ENCODE measurements at regions not wholly inside any gene's neighbourhood (a gene's known extent, or its start where the extent isn't known, plus 50 kb on each side); places are given as distances from the start of the nearest gene placed in this dataset.

GRCh38 chr13:26951581-26952177 lies 191.1 kb upstream of the GPR12 start:
- H3K4me3 ChIP-seq (replicated peaks in 1 of 2; ENCODE audit: low read depth in 1 of 2, low read length in 2 of 2), result no peak overlapping the region
- no peaks in the 10 kb centered on the region for H3K4me1 ChIP-seq (ENCODE audit: control insufficient read depth in 1 of 2, insufficient read depth in 2 of 2, low read length in 2 of 2)
- H2AFZ ChIP-seq (ENCODE audit: low read depth, low read length, poor library complexity, severe bottlenecking), result no peak overlapping the region
- ATAC-seq (no peak), DNase-seq (ENCODE audit: low read depth, low spot score) (no peak)
- H3K27me3 ChIP-seq (ENCODE audit: insufficient read depth, low read length), result peaks cover 7% of the 10 kb centered on the region
- ChIA-PET CTCF (interaction anchor here (0.8 kb wide), 1 partner anchor 410 kb away, joined by 3 read pairs; no protein-coding TSS in a partner anchor), POLR2A (no interaction called here), RAD21 (ENCODE audit: low non-redundant PET in 1 of 2, low total read pairs in 2 of 2, uncharacterized antibody in 2 of 2, unreplicated experiment in 2 of 2) (no interaction called here)
- H3K79me2 ChIP-seq (ENCODE audit: insufficient read depth, low read length), result no peaks in the 10 kb centered on the region
- no peaks in the 10 kb centered on the region for H3K9me3 ChIP-seq (ENCODE audit: control insufficient read depth in 1 of 2, insufficient read depth in 1 of 2, low read depth in 1 of 2, low read length in 2 of 2)
- H3K36me3 ChIP-seq (ENCODE audit: control insufficient read depth in 1 of 2, insufficient read depth in 2 of 2, low read length in 2 of 2), result no peaks in the 10 kb centered on the region
- intact Hi-C loops (cut with micrococcal nuclease), result no loop called here
- no peaks in the 10 kb centered on the region for H4K20me1 ChIP-seq (ENCODE audit: insufficient read depth)
- H3K9ac ChIP-seq (ENCODE audit: low read length), result no peak overlapping the region
- H3K27ac ChIP-seq (ENCODE audit: low read depth, low read length), result no peak overlapping the region
- no peaks in the 10 kb centered on the region for H3K9me2 ChIP-seq (ENCODE audit: insufficient read depth)
- no peak overlapping the region for H3K4me2 ChIP-seq (ENCODE audit: low read length)
- no TSS peak for BruUV-seq (replicated peaks)
- TF ChIP-seq FOSL1 (IDR thresholded peaks at IDR 0.05; ENCODE audit: low read depth) (no peak), TCF7L2 (IDR thresholded peaks at IDR 0.05; ENCODE audit: borderline replicate concordance, extremely low read depth, insufficient read depth, insufficient read length) (no peak), EZH2 (IDR thresholded peaks at IDR 0.05) (no peak), POLR2A (IDR thresholded peaks at IDR 0.05; ENCODE audit: borderline replicate concordance, extremely low read depth, insufficient read depth, insufficient read length) (no peak), ZFX (IDR thresholded peaks at IDR 0.05) (no peak), RAD21 (IDR thresholded peaks at IDR 0.05; ENCODE audit: low read depth) (no peak)

DNA sequence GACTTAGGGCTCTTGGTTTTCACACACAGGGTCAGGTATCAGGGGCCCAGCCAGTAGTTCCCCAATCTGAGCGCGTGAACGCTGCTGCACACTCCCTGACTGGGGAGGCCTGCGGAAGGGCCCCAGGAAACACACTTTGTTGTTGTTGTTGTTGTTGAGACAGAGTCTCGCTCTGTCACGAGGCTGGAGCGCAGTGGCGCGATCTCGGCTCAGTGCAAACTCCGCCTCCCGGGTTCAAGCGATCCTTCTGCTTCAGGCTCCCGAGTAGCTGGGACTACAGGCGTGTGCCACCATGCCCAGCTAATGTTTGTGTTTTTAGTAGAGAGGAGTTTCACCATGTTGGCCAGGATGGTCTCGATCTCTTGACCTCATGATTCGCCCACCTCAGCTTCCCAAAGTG lies 190.4 kb upstream of the GPR12 start:
- Histone ChIP-seq H4K20me1 (ENCODE audit: insufficient read depth) (no peaks in the 10 kb centered on the region), H3K4me2 (ENCODE audit: low read length) (no peak overlapping the region), H3K27ac (ENCODE audit: low read depth, low read length) (no peak overlapping the region), H3K9me3 (ENCODE audit: control insufficient read depth in 1 of 2, insufficient read depth in 1 of 2, low read depth in 1 of 2, low read length in 2 of 2) (no peaks in the 10 kb centered on the region), H3K36me3 (ENCODE audit: control insufficient read depth in 1 of 2, insufficient read depth in 2 of 2, low read length in 2 of 2) (no peaks in the 10 kb centered on the region), H3K79me2 (ENCODE audit: insufficient read depth, low read length) (no peaks in the 10 kb centered on the region), H3K9ac (ENCODE audit: low read length) (no peak overlapping the region), H3K27me3 (ENCODE audit: insufficient read depth, low read length) (no peaks in the 10 kb centered on the region; the same call in 1 of the 2 replicates), H3K4me1 (ENCODE audit: control insufficient read depth in 1 of 2, insufficient read depth in 2 of 2, low read length in 2 of 2) (no peaks in the 10 kb centered on the region), H3K9me2 (ENCODE audit: insufficient read depth) (no peaks in the 10 kb centered on the region), H3K4me3 (replicated peaks in 1 of 2; ENCODE audit: low read depth in 1 of 2, low read length in 2 of 2) (no peak overlapping the region), H2AFZ (ENCODE audit: low read depth, low read length, poor library complexity, severe bottlenecking) (no peak overlapping the region)
- no peak for DNase-seq (ENCODE audit: low read depth, low spot score)
- RAD21 ChIA-PET (ENCODE audit: low non-redundant PET in 1 of 2, low total read pairs in 2 of 2, uncharacterized antibody in 2 of 2, unreplicated experiment in 2 of 2), result no interaction called here
- CTCF ChIA-PET, result interaction anchor here (0.8 kb wide), 1 partner anchor 411 kb away, joined by 3 read pairs; no protein-coding TSS in a partner anchor
- POLR2A ChIA-PET, result no interaction called here
- no peak for ATAC-seq
- BruUV-seq (replicated peaks), result no TSS peak
- intact Hi-C loops (cut with micrococcal nuclease), result no loop called here
- TF ChIP-seq REST (IDR thresholded peaks at IDR 0.05; ENCODE audit: low read depth) (no peak), SRF (IDR thresholded peaks at IDR 0.05; ENCODE audit: low read depth) (no peak), EZH2phosphoT487 (IDR thresholded peaks at IDR 0.05; ENCODE audit: borderline replicate concordance) (no peak), SIN3A (IDR thresholded peaks at IDR 0.05; ENCODE audit: low read depth) (no peak), ELF1 (IDR thresholded peaks at IDR 0.05; ENCODE audit: borderline replicate concordance, low read depth) (no peak), CEBPB (IDR thresholded peaks at IDR 0.05; ENCODE audit: low read depth) (no peak), SP1 (IDR thresholded peaks at IDR 0.05; ENCODE audit: low read depth) (no peak), YY1 (IDR thresholded peaks at IDR 0.05; ENCODE audit: extremely low read depth, insufficient replicate concordance, low read depth, low read length) (no peak), POLR2AphosphoS5 (IDR thresholded peaks at IDR 0.05; ENCODE audit: low read depth, low read length) (no peak), EGR1 (IDR thresholded peaks at IDR 0.05; ENCODE audit: low read depth) (no peak), ATF3 (IDR thresholded peaks at IDR 0.05) (no peak), CBX3 (IDR thresholded peaks at IDR 0.05; ENCODE audit: low read depth) (no peak), ZFX (IDR thresholded peaks at IDR 0.05) (no peak), POLR2A (IDR thresholded peaks at IDR 0.05; ENCODE audit: borderline replicate concordance, extremely low read depth, insufficient read depth, insufficient read length) (no peak), EZH2 (IDR thresholded peaks at IDR 0.05) (no peak), JUND (IDR thresholded peaks at IDR 0.05) (no peak)
